ENCODE measurements at regions not wholly inside any gene's neighbourhood (a gene's known extent, or its start where the extent isn't known, plus 50 kb on each side); places are given as distances from the start of the nearest gene placed in this dataset.

DNA sequence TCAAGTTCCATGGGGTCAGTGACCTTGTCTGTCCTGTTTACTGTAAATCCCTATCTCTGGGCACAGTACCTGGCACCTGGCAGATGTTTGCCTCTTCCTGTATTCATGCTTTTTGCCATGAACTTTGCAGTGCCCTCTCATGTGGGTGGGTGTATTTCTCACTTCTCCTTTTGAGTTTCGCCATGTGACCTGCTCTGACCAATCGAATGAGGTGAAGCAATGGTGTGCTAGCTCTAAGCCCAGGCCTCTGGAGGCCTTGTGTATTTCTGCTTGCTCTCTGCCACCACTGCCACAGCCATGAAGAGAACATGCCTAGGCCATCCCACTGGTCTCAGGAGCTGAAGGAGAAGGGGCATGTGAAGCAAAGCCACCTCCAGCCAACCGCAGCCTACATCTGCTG is 185.5 kb upstream of the ZC3H12A start:
- Histone ChIP-seq H3K79me2 (ENCODE audit: insufficient read depth) (no peaks in the 10 kb centered on the region), H3K9ac (no peak overlapping the region), H3K4me3 (ENCODE audit: low read depth in 2 of 2, low read length in 1 of 2) (no peak overlapping the region), H3K36me3 (replicated peaks in 1 of 2; ENCODE audit: control insufficient read depth in 1 of 2, insufficient read depth in 2 of 2, low read length in 1 of 2) (no peaks in the 10 kb centered on the region), H3K9me2 (no peaks in the 10 kb centered on the region), H3K4me1 (ENCODE audit: control insufficient read depth in 1 of 2, insufficient read depth in 2 of 2, low read depth in 1 of 2, low read length in 1 of 2) (peaks cover 0 to 5% of the 10 kb centered on the region in 2 experiments; a peak in 1 of 4 replicates), H4K20me1 (ENCODE audit: insufficient read depth) (no peaks in the 10 kb centered on the region), H3K27me3 (ENCODE audit: insufficient read depth) (no peaks in the 10 kb centered on the region), H3K4me2 (no peak overlapping the region), H3K27ac (ENCODE audit: low read depth in 2 of 2, low read length in 1 of 2) (no peak overlapping the region), H2AFZ (ENCODE audit: low read depth) (no peak overlapping the region), H3F3A (replicated peaks; ENCODE audit: insufficient read depth) (no peaks in the 10 kb centered on the region), H3K9me3 (no peaks in the 10 kb centered on the region)
- WGBS (ENCODE audit: low lambda C conversion rate), result 62% methylated on average over 3 of the region's 3 CpGs
- ChIA-PET CTCF (interaction anchor here (1.7 kb wide), 1 partner anchor 146 kb away, joined by 4 read pairs; no protein-coding TSS in a partner anchor), POLR2A (no interaction called here)
- DNase-seq, result no peak
- no peak for TF ChIP-seq TEAD4 (IDR thresholded peaks at IDR 0.05; ENCODE audit: borderline replicate concordance, insufficient read depth)
- no peak for TF ChIP-seq GATA2 (CRISPR knock-in tag; IDR thresholded peaks at IDR 0.05)
- no peak for TF ChIP-seq TAF1 (IDR thresholded peaks at IDR 0.05; ENCODE audit: borderline replicate concordance, low read depth, low read length)
- TF ChIP-seq ELF1 (IDR thresholded peaks at IDR 0.05), result no peak
- no peak for TF ChIP-seq NRF1 (IDR thresholded peaks at IDR 0.05; ENCODE audit: low read depth, low read length)
- no peak for TF ChIP-seq TCF12 (IDR thresholded peaks at IDR 0.05)
- no peak for TF ChIP-seq SMC3 (IDR thresholded peaks at IDR 0.05; ENCODE audit: low read depth, low read length)
- TF ChIP-seq, protein P1, sequence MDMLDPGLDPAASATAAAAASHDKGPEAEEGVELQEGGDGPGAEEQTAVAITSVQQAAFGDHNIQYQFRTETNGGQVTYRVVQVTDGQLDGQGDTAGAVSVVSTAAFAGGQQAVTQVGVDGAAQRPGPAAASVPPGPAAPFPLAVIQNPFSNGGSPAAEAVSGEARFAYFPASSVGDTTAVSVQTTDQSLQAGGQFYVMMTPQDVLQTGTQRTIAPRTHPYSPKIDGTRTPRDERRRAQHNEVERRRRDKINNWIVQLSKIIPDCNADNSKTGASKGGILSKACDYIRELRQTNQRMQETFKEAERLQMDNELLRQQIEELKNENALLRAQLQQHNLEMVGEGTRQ (IDR thresholded peaks at IDR 0.05; ENCODE audit: borderline replicate concordance, low read depth, low read length), result no peak
- no peak for TF ChIP-seq RAD21 (IDR thresholded peaks at IDR 0.05; ENCODE audit: low read length)
- TF ChIP-seq, protein P2, sequence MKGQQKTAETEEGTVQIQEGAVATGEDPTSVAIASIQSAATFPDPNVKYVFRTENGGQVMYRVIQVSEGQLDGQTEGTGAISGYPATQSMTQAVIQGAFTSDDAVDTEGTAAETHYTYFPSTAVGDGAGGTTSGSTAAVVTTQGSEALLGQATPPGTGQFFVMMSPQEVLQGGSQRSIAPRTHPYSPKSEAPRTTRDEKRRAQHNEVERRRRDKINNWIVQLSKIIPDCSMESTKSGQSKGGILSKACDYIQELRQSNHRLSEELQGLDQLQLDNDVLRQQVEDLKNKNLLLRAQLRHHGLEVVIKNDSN (IDR thresholded peaks at IDR 0.05; ENCODE audit: borderline replicate concordance, low read depth), result no peak
- TF ChIP-seq, protein P3, sequence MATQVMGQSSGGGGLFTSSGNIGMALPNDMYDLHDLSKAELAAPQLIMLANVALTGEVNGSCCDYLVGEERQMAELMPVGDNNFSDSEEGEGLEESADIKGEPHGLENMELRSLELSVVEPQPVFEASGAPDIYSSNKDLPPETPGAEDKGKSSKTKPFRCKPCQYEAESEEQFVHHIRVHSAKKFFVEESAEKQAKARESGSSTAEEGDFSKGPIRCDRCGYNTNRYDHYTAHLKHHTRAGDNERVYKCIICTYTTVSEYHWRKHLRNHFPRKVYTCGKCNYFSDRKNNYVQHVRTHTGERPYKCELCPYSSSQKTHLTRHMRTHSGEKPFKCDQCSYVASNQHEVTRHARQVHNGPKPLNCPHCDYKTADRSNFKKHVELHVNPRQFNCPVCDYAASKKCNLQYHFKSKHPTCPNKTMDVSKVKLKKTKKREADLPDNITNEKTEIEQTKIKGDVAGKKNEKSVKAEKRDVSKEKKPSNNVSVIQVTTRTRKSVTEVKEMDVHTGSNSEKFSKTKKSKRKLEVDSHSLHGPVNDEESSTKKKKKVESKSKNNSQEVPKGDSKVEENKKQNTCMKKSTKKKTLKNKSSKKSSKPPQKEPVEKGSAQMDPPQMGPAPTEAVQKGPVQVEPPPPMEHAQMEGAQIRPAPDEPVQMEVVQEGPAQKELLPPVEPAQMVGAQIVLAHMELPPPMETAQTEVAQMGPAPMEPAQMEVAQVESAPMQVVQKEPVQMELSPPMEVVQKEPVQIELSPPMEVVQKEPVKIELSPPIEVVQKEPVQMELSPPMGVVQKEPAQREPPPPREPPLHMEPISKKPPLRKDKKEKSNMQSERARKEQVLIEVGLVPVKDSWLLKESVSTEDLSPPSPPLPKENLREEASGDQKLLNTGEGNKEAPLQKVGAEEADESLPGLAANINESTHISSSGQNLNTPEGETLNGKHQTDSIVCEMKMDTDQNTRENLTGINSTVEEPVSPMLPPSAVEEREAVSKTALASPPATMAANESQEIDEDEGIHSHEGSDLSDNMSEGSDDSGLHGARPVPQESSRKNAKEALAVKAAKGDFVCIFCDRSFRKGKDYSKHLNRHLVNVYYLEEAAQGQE (IDR thresholded peaks at IDR 0.05; ENCODE audit: low read depth, low read length), result no peak
- TF ChIP-seq, protein P4, sequence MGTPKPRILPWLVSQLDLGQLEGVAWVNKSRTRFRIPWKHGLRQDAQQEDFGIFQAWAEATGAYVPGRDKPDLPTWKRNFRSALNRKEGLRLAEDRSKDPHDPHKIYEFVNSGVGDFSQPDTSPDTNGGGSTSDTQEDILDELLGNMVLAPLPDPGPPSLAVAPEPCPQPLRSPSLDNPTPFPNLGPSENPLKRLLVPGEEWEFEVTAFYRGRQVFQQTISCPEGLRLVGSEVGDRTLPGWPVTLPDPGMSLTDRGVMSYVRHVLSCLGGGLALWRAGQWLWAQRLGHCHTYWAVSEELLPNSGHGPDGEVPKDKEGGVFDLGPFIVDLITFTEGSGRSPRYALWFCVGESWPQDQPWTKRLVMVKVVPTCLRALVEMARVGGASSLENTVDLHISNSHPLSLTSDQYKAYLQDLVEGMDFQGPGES (IDR thresholded peaks at IDR 0.05; ENCODE audit: low read depth, low read length), result no peak
- TF ChIP-seq NFIC (IDR thresholded peaks at IDR 0.05; ENCODE audit: borderline replicate concordance), result no peak

Data from SK-N-SH (cell line).